ENCODE measurements at regions not wholly inside any gene's neighbourhood (a gene's known extent, or its start where the extent isn't known, plus 50 kb on each side); places are given as distances from the start of the nearest gene placed in this dataset.

DNA sequence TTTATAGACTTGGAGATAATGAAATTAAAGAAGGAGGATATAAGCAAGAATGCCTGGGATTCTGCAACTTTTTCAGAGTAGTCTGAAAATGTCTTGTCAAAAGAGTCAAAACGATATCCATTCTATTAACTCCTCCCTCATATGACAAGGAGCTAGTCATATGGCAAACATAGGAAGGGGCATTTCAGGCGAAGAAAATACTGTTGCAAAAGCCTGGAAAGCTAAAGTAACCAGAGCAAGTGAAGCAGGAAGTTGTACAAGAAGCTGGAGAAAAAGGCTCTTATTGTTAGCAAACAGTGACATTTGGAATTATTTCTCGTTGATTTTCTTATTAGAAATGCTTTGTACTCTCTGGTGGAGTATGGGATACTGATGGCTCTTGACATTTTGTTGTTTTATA is 94.0 kb upstream of the PTPRD start:
- POLR2A ChIA-PET: no interaction called here
- H3K4me3 ChIP-seq (ENCODE audit: low read depth, low read length): no peak overlapping the region
- no peak for TF ChIP-seq CTCF (IDR thresholded peaks at IDR 0.05; ENCODE audit: insufficient read depth, low read length, missing control alignments)
- DNase-seq (ENCODE audit: low read depth, low spot score): no peak
- CTCF ChIA-PET: no interaction called here

DNA sequence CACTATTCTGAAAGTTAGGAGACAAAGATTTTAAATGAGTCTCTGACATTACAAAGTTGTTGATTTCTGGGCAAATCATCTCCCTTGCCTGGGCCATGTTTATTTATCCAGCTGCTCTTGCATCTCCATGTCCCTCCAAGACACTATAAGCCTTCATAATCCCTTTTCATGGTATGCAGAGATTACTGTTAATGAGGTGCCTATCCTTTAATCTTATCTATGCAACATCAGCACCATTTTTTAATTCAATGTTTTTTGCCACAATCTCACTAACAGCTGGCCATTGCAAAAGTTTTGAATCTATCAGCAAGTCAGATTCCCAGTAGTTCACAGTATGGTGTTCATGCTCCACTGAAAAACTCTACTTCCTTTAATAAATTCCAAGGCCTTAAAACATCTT is 108.5 kb upstream of the PTPRD start:
- H3K4me3 ChIP-seq (ENCODE audit: low read depth, low read length): no peak overlapping the region
- DNase-seq (ENCODE audit: low read depth, low spot score): no peak
- ChIA-PET POLR2A (no interaction called here), CTCF (no interaction called here)
- TF ChIP-seq CTCF (IDR thresholded peaks at IDR 0.05; ENCODE audit: insufficient read depth, low read length, missing control alignments): no peak

DNA sequence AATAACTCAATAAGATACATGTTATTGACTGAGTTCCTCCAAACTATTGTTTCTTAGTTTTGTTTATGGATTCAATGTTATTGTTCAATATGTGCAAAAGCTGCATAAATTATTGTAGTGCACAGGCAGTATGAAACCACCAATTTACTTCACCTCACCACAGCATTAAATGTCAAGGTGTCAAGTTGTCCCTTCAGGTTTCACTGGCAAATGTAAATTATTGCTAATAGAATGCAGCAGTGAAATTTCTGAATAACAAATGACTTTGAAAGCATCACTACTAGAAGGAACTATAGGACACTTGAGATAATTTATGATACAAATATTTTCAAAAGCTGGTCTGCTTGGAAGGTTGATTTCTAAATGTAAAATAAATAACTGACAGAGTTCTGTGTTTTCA is 116.4 kb upstream of the PTPRD start:
- POLR2A ChIA-PET: no interaction called here
- no peak overlapping the region for H3K4me3 ChIP-seq (ENCODE audit: low read depth, low read length)
- CTCF ChIA-PET: no interaction called here
- DNase-seq (ENCODE audit: low read depth, low spot score): no peak
- TF ChIP-seq CTCF (IDR thresholded peaks at IDR 0.05; ENCODE audit: insufficient read depth, low read length, missing control alignments): no peak

DNA sequence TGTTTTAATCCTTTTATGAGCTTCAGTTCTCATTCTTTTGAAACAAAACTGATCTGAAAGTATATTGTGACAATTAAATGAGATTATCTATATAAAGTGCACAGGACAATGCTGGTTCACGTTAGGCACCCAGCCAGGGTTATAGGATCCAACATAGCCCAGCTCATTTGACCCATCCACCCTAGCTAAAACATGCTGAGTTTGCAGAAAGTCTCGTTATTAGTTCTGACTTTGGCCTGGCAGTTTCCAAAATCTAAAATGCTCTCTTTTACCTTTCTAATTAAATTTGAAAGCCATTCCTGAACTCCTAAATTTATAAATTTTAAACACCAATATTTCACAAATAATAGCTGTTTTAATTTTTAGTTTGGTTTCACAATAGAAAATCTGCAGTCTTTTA is 131.9 kb upstream of the PTPRD start:
- POLR2A ChIA-PET: no interaction called here
- TF ChIP-seq CTCF (IDR thresholded peaks at IDR 0.05; ENCODE audit: insufficient read depth, low read length, missing control alignments): no peak
- CTCF ChIA-PET: no interaction called here
- no peak for DNase-seq (ENCODE audit: low read depth, low spot score)
- H3K4me3 ChIP-seq (ENCODE audit: low read depth, low read length): no peak overlapping the region

DNA sequence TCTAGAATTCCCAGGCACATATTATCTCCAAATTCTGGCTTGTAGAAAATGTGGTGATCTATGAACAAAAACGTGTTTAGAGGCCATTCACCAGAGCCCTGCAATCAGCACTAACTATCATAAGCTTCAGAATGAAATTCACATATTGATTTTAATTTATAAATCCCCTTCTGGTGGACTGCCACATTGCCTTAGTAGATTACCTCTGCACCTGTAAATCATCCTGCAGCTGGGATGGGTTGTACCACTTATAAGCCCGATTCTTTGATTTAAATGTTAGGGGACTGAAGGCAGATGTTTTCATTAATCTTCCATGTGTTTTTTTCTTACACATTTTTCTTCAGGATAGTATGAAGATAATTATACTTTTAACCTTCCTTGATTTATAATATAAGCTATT is 140.7 kb upstream of the PTPRD start:
- ChIA-PET POLR2A (no interaction called here), CTCF (no interaction called here)
- no peak for DNase-seq (ENCODE audit: low read depth, low spot score)
- H3K4me3 ChIP-seq (ENCODE audit: low read depth, low read length): no peak overlapping the region
- no peak for TF ChIP-seq CTCF (IDR thresholded peaks at IDR 0.05; ENCODE audit: insufficient read depth, low read length, missing control alignments)

- DNase-seq (ENCODE audit: low read depth, low spot score): no peak
- POLR2A ChIA-PET: no interaction called here
- CTCF ChIA-PET: no interaction called here
- H3K4me3 ChIP-seq (ENCODE audit: low read depth, low read length): no peak overlapping the region
- no peak for TF ChIP-seq CTCF (IDR thresholded peaks at IDR 0.05; ENCODE audit: insufficient read depth, low read length, missing control alignments)
Observed at GRCh38 chr9:10764481-10764880, 151.7 kb upstream of the PTPRD start.

Data from AG04449 (cell line).